22Rv1 (cell line): ENCODE measurements at regions not wholly inside any gene's neighbourhood (a gene's known extent, or its start where the extent isn't known, plus 50 kb on each side); places are given as distances from the start of the nearest gene placed in this dataset.

Experiments
- H3K27ac ChIP-seq: fragments of 450-650 bp; 2 replicates; pipeline ENCODE4 v1.5.1; 2017
- CTCF ChIP-seq: fragments of 450-650 bp; IDR thresholded peaks from 2 replicates; pipeline ENCODE4 v1.5.1; 2017; ENCODE audit warnings: mild to moderate bottlenecking
- ZFX ChIP-seq: fragments of 450-650 bp; IDR thresholded peaks from 2 replicates; pipeline ENCODE4 v1.6.1; 2017; ENCODE audit warnings: antibody characterized with exemption, borderline replicate concordance

GRCh38 chr20:12718619-12719018 is 290.2 kb upstream of the SPTLC3 start:
- H3K27ac ChIP-seq: no peak overlapping the region
- TF ChIP-seq ZFX: no peak
- no peak for TF ChIP-seq CTCF

- no peak for TF ChIP-seq ZFX
- no peak for TF ChIP-seq CTCF
- H3K27ac ChIP-seq: no peak overlapping the region
These were observed 287.1 kb upstream of the SPTLC3 start for GRCh38 chr20:12721636-12722035.

GRCh38 chr20:12722091-12722490 is 286.7 kb upstream of the SPTLC3 start:
- H3K27ac ChIP-seq: no peak overlapping the region
- TF ChIP-seq ZFX (no peak), CTCF (no peak)

- H3K27ac ChIP-seq: no peak overlapping the region
- TF ChIP-seq ZFX: no peak
- TF ChIP-seq CTCF: no peak
These were observed 285.0 kb upstream of the SPTLC3 start for GRCh38 chr20:12723811-12724210.

GRCh38 chr20:12728782-12729181 is 280.0 kb upstream of the SPTLC3 start:
- TF ChIP-seq ZFX: no peak
- TF ChIP-seq CTCF: no peak
- no peak overlapping the region for H3K27ac ChIP-seq

GRCh38 chr20:12729326-12729725 is 279.4 kb upstream of the SPTLC3 start:
- TF ChIP-seq ZFX (no peak), CTCF (no peak)
- H3K27ac ChIP-seq: no peak overlapping the region

- TF ChIP-seq CTCF (no peak), ZFX (no peak)
- H3K27ac ChIP-seq: no peak overlapping the region
These were observed 275.0 kb upstream of the SPTLC3 start for GRCh38 chr20:12733811-12734210.
